ENCODE measurements at regions not wholly inside any gene's neighbourhood (a gene's known extent, or its start where the extent isn't known, plus 50 kb on each side); places are given as distances from the start of the nearest gene placed in this dataset.
A peak's percentile ranks its signal among the peaks of the same experiment; 100 is the strongest.
"Not testable (repeated sequence)": the region's sequence is repeated elsewhere in the genome, so short reads cannot be mapped to it uniquely, and the experiment has no call there.

- Histone ChIP-seq H3K9me3 (no peaks in the 10 kb centered on the region), H3K4me3 (no peak overlapping the region), H3K36me3 (no peaks in the 10 kb centered on the region), H3K4me1 (peaks cover 0 to 6% (median 1%) of the 10 kb centered on the region in 4 donors), H3K27ac (no peak overlapping the region), H3K27me3 (no peaks in the 10 kb centered on the region)
- TF ChIP-seq CTCF (IDR thresholded peaks at IDR 0.05) (no peak), POLR2AphosphoS5 (IDR thresholded peaks at IDR 0.05) (no peak), EP300 (IDR thresholded peaks at IDR 0.05) (no peak), POLR2A (IDR thresholded peaks at IDR 0.05) (no peak)
- 76 to 92% methylated on average over 12 to 19 of the region's 19 CpGs for WGBS, 2 donors
- DNase-seq: peak in 1 of 2 donors; percentile 55
- no peak for ATAC-seq (ENCODE audit: low FRiP score in 2 of 2)
Measured at GRCh38 chr16:29307598-29308507, 98.7 kb downstream of the NPIPB11 start.

GRCh38 chr16:29306943-29307597, 99.4 kb downstream of the NPIPB11 start:
- DNase-seq (no peak), ATAC-seq (ENCODE audit: low FRiP score in 2 of 2) (peak in 1 of 2 donors; percentile 49)

GRCh38 chr16:29306201-29306600, 100.3 kb downstream of the NPIPB11 start:
- 92 to 93% methylated on average over 9 to 14 of the region's 14 CpGs for WGBS, 2 donors
- DNase-seq: no peak
- no peak overlapping the region for H3K4me3 ChIP-seq
- H3K27me3 ChIP-seq: no peaks in the 10 kb centered on the region
- TF ChIP-seq POLR2A (IDR thresholded peaks at IDR 0.05) (no peak), POLR2AphosphoS5 (IDR thresholded peaks at IDR 0.05) (no peak), EP300 (IDR thresholded peaks at IDR 0.05) (no peak), CTCF (IDR thresholded peaks at IDR 0.05) (no peak)
- H3K9me3 ChIP-seq: no peaks in the 10 kb centered on the region
- no peak for ATAC-seq (ENCODE audit: low FRiP score in 2 of 2)
- no peaks in the 10 kb centered on the region for H3K36me3 ChIP-seq
- H3K4me1 ChIP-seq: peaks cover 0 to 6% (median under 1%) of the 10 kb centered on the region in 4 donors
- no peak overlapping the region for H3K27ac ChIP-seq

More at GRCh38 chr16:29306943-29307597, 99.4 kb downstream of the NPIPB11 start:
- Histone ChIP-seq H3K9me3 (no peaks in the 10 kb centered on the region), H3K27ac (no peak overlapping the region), H3K4me3 (no peak overlapping the region), H3K27me3 (no peaks in the 10 kb centered on the region), H3K4me1 (peaks cover 0 to 6% (median 1%) of the 10 kb centered on the region in 4 donors), H3K36me3 (no peaks in the 10 kb centered on the region)
- TF ChIP-seq EP300 (IDR thresholded peaks at IDR 0.05): no peak
- TF ChIP-seq CTCF (IDR thresholded peaks at IDR 0.05): no peak
- TF ChIP-seq POLR2A (IDR thresholded peaks at IDR 0.05): no peak
- no peak for TF ChIP-seq POLR2AphosphoS5 (IDR thresholded peaks at IDR 0.05)
- WGBS, 2 donors: 63 to 90% methylated on average over 2 to 10 of the region's 10 CpGs

GRCh38 chr16:29305018-29305417, 101.5 kb downstream of the NPIPB11 start:
- H3K4me1 ChIP-seq; H3K27me3 ChIP-seq; H3K36me3 ChIP-seq; DNase-seq; H3K9me3 ChIP-seq; H3K4me3 ChIP-seq; ATAC-seq (ENCODE audit: low FRiP score in 2 of 2); H3K27ac ChIP-seq: not testable (repeated sequence)
- 89 to 91% methylated on average over 11 of the region's 11 CpGs for WGBS, 2 donors

GRCh38 chr16:29304251-29304650, 102.3 kb downstream of the NPIPB11 start:
- H3K27ac ChIP-seq: no peak overlapping the region
- no peaks in the 10 kb centered on the region for H3K9me3 ChIP-seq
- H3K4me1 ChIP-seq: peaks cover 0 to 7% (median 2%) of the 10 kb centered on the region in 4 donors
- ATAC-seq (ENCODE audit: low FRiP score in 2 of 2) (no peak), DNase-seq (no peak)
- TF ChIP-seq POLR2A (IDR thresholded peaks at IDR 0.05) (no peak), POLR2AphosphoS5 (IDR thresholded peaks at IDR 0.05) (no peak), CTCF (IDR thresholded peaks at IDR 0.05) (no peak)
- H3K4me3 ChIP-seq: no peak overlapping the region
- H3K27me3 ChIP-seq: no peaks in the 10 kb centered on the region
- no peaks in the 10 kb centered on the region for H3K36me3 ChIP-seq
- 78 to 88% methylated on average over 11 of the region's 11 CpGs for WGBS, 2 donors
